OCI-LY1 (cell line): ENCODE measurements at regions not wholly inside any gene's neighbourhood (a gene's known extent, or its start where the extent isn't known, plus 50 kb on each side); places are given as distances from the start of the nearest gene placed in this dataset.

Source experiments
- H2AFZ ChIP-seq: fragments of 200-600 bp; sonication (generic), shearing (Covaris generic); 2 replicates; pipeline ENCODE4 v1.6.0; 2014; ENCODE audit warnings: antibody characterized with exemption, mild to moderate bottlenecking, low read length
- H3F3A ChIP-seq: fragments of 200-600 bp; sonication (generic), shearing (Covaris generic); 2 replicates; pipeline ENCODE4 v1.6.0; 2014; ENCODE audit warnings: mild to moderate bottlenecking, antibody characterized with exemption, low read length, moderate library complexity; ENCODE audit not compliant: insufficient read depth
- H3K27ac ChIP-seq: fragments of 200-600 bp; sonication (generic); 2 replicates; pipeline ENCODE4 v1.5.1; 2014; ENCODE audit warnings: low read length, mixed run types, mild to moderate bottlenecking, low read depth; ENCODE audit not compliant: poor library complexity, severe bottlenecking
- H3K27me3 ChIP-seq: fragments of 200-600 bp; sonication (generic); 2 replicates; pipeline ENCODE4 v1.6.0; 2014; ENCODE audit warnings: antibody characterized with exemption, mild to moderate bottlenecking, low read length, moderate library complexity; ENCODE audit not compliant: insufficient read depth
- H3K36me3 ChIP-seq: fragments of 200-600 bp; sonication (generic); 2 replicates; pipeline ENCODE4 v1.6.1; 2014; ENCODE audit warnings: mild to moderate bottlenecking, antibody characterized with exemption, low read length, moderate library complexity, mixed read lengths; ENCODE audit not compliant: insufficient read depth
- H3K4me1 ChIP-seq: fragments of 200-600 bp; sonication (generic); 2 replicates; pipeline ENCODE4 v1.5.1; 2014; ENCODE audit warnings: mild to moderate bottlenecking, low read length, moderate library complexity; ENCODE audit not compliant: insufficient read depth, severe bottlenecking
- H3K4me2 ChIP-seq: fragments of 200-600 bp; sonication (generic), shearing (Covaris generic); 2 replicates; pipeline ENCODE4 v1.6.1; 2014; ENCODE audit warnings: low read length
- H3K4me3 ChIP-seq: fragments of 200-600 bp; sonication (generic); 2 replicates; pipeline ENCODE4 v1.5.1; 2014; ENCODE audit warnings: low read length, low read depth, mild to moderate bottlenecking, mixed read lengths; ENCODE audit not compliant: poor library complexity, severe bottlenecking
- H3K79me2 ChIP-seq: fragments of 200-600 bp; shearing (Covaris generic); 2 replicates; pipeline ENCODE4 v1.6.1; 2016; ENCODE audit warnings: mixed run types, low read length, mixed read lengths; ENCODE audit not compliant: insufficient read depth
- H3K9ac ChIP-seq: fragments of 200-600 bp; sonication (generic), shearing (Covaris generic); 2 replicates; pipeline ENCODE4 v1.6.1; 2014; ENCODE audit warnings: mild to moderate bottlenecking, low read length, mixed read lengths
- H3K9me2 ChIP-seq: fragments of 200-600 bp; sonication (generic), shearing (Covaris generic); 2 replicates; pipeline ENCODE4 v1.6.1; 2014; ENCODE audit warnings: low read depth, mild to moderate bottlenecking, low read length, mixed read lengths
- H3K9me3 ChIP-seq: fragments of 200-600 bp; shearing (Covaris generic); 2 replicates; pipeline ENCODE4 v1.6.1; 2014; ENCODE audit warnings: low read length, mixed read lengths
- H4K20me1 ChIP-seq: fragments of 200-600 bp; sonication (generic), shearing (Covaris generic); 2 replicates; pipeline ENCODE4 v1.6.0; 2016; ENCODE audit warnings: mild to moderate bottlenecking, low read length; ENCODE audit not compliant: insufficient read depth
- CTCF ChIP-seq: fragments of 200-600 bp; sonication (generic), shearing (Covaris generic); IDR thresholded peaks from 2 replicates; pipeline ENCODE4 v1.5.1; 2017; ENCODE audit warnings: mild to moderate bottlenecking, antibody characterized with exemption, low read length, moderate library complexity, mixed read lengths
- EZH2 ChIP-seq: fragments of 200-600 bp; sonication (generic), shearing (Covaris generic); IDR thresholded peaks from 2 replicates; pipeline ENCODE4 v1.8.0; 2017; ENCODE audit warnings: borderline replicate concordance, mixed run types, mild to moderate bottlenecking, antibody characterized with exemption, low read length, moderate library complexity, mixed read lengths

GRCh38 chr10:29827512-29827911 lies 192.7 kb upstream of the SVIL start:
- TF ChIP-seq CTCF (no peak), EZH2 (no peak)
- no peak overlapping the region for H2AFZ ChIP-seq
- no peak overlapping the region for H3K9ac ChIP-seq
- H3K4me2 ChIP-seq, result no peak overlapping the region
- H3K79me2 ChIP-seq, result no peaks in the 10 kb centered on the region
- H3K27ac ChIP-seq, result no peak overlapping the region
- H4K20me1 ChIP-seq, result no peaks in the 10 kb centered on the region
- no peaks in the 10 kb centered on the region for H3K36me3 ChIP-seq
- H3K9me3 ChIP-seq, result no peaks in the 10 kb centered on the region
- no peak overlapping the region for H3K4me3 ChIP-seq
- peaks cover 3% of the 10 kb centered on the region; the same call in 1 of the 2 replicates for H3K27me3 ChIP-seq
- no peaks in the 10 kb centered on the region for H3K4me1 ChIP-seq
- H3K9me2 ChIP-seq, result no peaks in the 10 kb centered on the region
- no peaks in the 10 kb centered on the region for H3F3A ChIP-seq

- Histone ChIP-seq H3K4me3 (no peak overlapping the region), H3K36me3 (no peaks in the 10 kb centered on the region), H3K27ac (no peak overlapping the region), H4K20me1 (no peaks in the 10 kb centered on the region), H3K4me2 (no peak overlapping the region), H3K9ac (no peak overlapping the region), H3K9me3 (no peaks in the 10 kb centered on the region), H3K79me2 (no peaks in the 10 kb centered on the region), H3K9me2 (no peaks in the 10 kb centered on the region), H3K27me3 (peaks cover 3% of the 10 kb centered on the region; the same call in 1 of the 2 replicates), H2AFZ (no peak overlapping the region), H3F3A (no peaks in the 10 kb centered on the region), H3K4me1 (no peaks in the 10 kb centered on the region)
- TF ChIP-seq EZH2 (no peak), CTCF (no peak)
Observed at GRCh38 chr10:29826801-29827450, 192.2 kb upstream of the SVIL start.

- Histone ChIP-seq H3K36me3 (no peaks in the 10 kb centered on the region), H4K20me1 (no peaks in the 10 kb centered on the region), H2AFZ (no peak overlapping the region), H3K9me3 (no peaks in the 10 kb centered on the region), H3K4me3 (no peak overlapping the region), H3K4me2 (no peak overlapping the region), H3K27me3 (peaks cover 3% of the 10 kb centered on the region; the same call in 1 of the 2 replicates), H3K27ac (no peak overlapping the region), H3K79me2 (no peaks in the 10 kb centered on the region), H3K9me2 (no peaks in the 10 kb centered on the region), H3K4me1 (no peaks in the 10 kb centered on the region), H3F3A (no peaks in the 10 kb centered on the region), H3K9ac (no peak overlapping the region)
- TF ChIP-seq CTCF (no peak), EZH2 (no peak)
Observed at GRCh38 chr10:29826221-29826620, 191.4 kb upstream of the SVIL start.
